T-helper 1 cell treated with Interleukin-12 subunit alpha and Interleukin-12 subunit beta and Interleukin-4 antibody, amounts not matched to agents 30 μg/mL and 1 μg/mL, for 36 hours (primary cell): ENCODE measurements at regions not wholly inside any gene's neighbourhood (a gene's known extent, or its start where the extent isn't known, plus 50 kb on each side); places are given as distances from the start of the nearest gene placed in this dataset.
A peak's percentile ranks its signal among the peaks of the same experiment; 100 is the strongest.

Source experiments
- H3K27ac Mint-ChIP-seq: one replicate; pipeline ENCODE4 v1.8.0; 2021; ENCODE audit warnings: mild to moderate bottlenecking, mixed read lengths
- H3K27me3 Mint-ChIP-seq: one replicate; pipeline ENCODE4 v1.8.0; 2021; ENCODE audit warnings: low read depth, mixed read lengths
- H3K36me3 Mint-ChIP-seq: one replicate; pipeline ENCODE4 v1.8.0; 2021; ENCODE audit warnings: low read depth, mixed read lengths
- H3K4me1 Mint-ChIP-seq: one replicate; pipeline ENCODE4 v1.8.0; 2021; ENCODE audit warnings: low read depth, mixed read lengths
- H3K4me3 Mint-ChIP-seq: one replicate; pipeline ENCODE4 v1.8.0; 2021; ENCODE audit warnings: mild to moderate bottlenecking, moderate library complexity, mixed read lengths
- H3K9me3 Mint-ChIP-seq: one replicate; pipeline ENCODE4 v1.8.0; 2021; ENCODE audit warnings: mixed read lengths

GRCh38 chr10:88162852-88163251 lies 299.4 kb downstream of the PTEN start:
- H3K27ac Mint-ChIP-seq = no peak overlapping the region
- peaks cover 17% of the 10 kb centered on the region for H3K4me1 Mint-ChIP-seq
- peaks cover 5% of the 10 kb centered on the region for H3K9me3 Mint-ChIP-seq
- no peak overlapping the region for H3K4me3 Mint-ChIP-seq
- no peaks in the 10 kb centered on the region for H3K27me3 Mint-ChIP-seq
- H3K36me3 Mint-ChIP-seq = peaks cover 4% of the 10 kb centered on the region

- Mint-ChIP-seq H3K9me3 (peaks cover 8% of the 10 kb centered on the region), H3K4me1 (peaks cover 12% of the 10 kb centered on the region), H3K27me3 (no peaks in the 10 kb centered on the region), H3K36me3 (peaks cover 5% of the 10 kb centered on the region), H3K4me3 (no peak overlapping the region), H3K27ac (no peak overlapping the region)
Measured at GRCh38 chr10:88163572-88163971, 300.1 kb downstream of the PTEN start.

DNA sequence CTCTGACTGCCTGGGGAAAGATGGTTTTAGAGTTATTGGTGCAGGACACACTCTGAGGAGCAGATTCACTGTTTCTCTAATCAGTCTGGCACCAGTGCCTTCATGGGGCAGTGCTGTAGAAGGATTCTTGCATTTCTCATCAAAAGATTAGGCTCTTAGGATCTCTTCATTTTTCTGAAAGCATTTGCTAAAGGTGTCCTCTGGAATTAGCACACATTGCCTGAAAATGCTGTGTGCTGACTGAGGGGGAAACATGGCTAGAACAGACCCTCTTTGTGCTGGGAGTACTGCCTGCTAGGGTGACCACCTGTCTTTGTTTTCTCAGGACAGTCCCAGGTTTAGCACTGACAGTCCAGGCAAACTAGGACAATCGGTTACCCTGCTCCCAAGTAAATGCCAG lies 301.0 kb downstream of the PTEN start:
- no peaks in the 10 kb centered on the region for H3K27me3 Mint-ChIP-seq
- no peak overlapping the region for H3K27ac Mint-ChIP-seq
- H3K36me3 Mint-ChIP-seq = peaks cover 10% of the 10 kb centered on the region
- peaks cover 15% of the 10 kb centered on the region for H3K9me3 Mint-ChIP-seq
- H3K4me3 Mint-ChIP-seq = no peak overlapping the region
- H3K4me1 Mint-ChIP-seq = peaks cover 12% of the 10 kb centered on the region

GRCh38 chr10:88165849-88166271 lies 302.4 kb downstream of the PTEN start:
- peaks cover 23% of the 10 kb centered on the region for H3K4me1 Mint-ChIP-seq
- H3K27me3 Mint-ChIP-seq = no peaks in the 10 kb centered on the region
- peaks cover 10% of the 10 kb centered on the region for H3K36me3 Mint-ChIP-seq
- peaks cover 20% of the 10 kb centered on the region for H3K9me3 Mint-ChIP-seq
- peak overlapping the region; percentile 11 for H3K27ac Mint-ChIP-seq
- H3K4me3 Mint-ChIP-seq = no peak overlapping the region

DNA sequence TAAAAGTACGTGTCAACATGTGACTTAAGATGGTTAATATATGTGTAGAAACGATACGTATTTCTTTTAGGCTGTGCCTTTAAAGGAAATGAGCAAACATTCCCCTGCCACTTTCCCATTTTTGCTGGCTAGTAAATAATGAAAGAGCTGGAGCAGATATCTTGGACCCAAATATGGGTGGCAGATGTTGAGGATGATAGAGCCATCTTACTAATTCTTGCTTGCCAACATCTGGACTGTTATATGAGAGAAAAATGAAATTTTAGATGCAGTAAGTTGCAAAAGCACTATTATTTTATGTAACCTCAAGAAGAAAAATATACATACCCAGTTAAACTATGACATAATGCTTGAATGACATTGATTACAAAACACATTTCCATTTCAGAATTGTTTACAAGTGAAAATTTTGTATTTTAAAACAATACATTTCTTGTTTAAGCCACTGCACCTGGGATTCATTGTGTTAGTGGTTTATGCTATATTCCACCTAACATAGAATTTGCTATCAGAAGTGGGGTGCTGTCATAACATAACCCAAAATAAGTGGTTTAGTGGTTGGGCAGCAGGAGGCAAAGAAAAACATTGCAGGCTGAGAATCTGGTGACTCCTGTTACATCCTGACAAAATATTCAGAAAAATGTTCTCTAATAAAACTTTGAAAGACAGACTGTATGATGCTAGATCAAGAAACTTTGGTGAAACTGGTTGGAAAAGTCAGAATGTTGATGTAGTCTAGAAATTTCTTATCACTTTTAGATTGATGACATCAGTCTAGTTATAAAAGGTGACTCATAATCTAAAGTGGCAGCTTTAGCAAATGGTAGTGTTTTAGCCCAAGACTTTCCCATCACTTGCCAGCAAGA lies 305.0 kb downstream of the PTEN start:
- Mint-ChIP-seq H3K4me3 (no peak overlapping the region), H3K4me1 (peaks cover 27% of the 10 kb centered on the region), H3K36me3 (peaks cover 8% of the 10 kb centered on the region), H3K9me3 (peaks cover 20% of the 10 kb centered on the region), H3K27ac (no peak overlapping the region), H3K27me3 (no peaks in the 10 kb centered on the region)

DNA sequence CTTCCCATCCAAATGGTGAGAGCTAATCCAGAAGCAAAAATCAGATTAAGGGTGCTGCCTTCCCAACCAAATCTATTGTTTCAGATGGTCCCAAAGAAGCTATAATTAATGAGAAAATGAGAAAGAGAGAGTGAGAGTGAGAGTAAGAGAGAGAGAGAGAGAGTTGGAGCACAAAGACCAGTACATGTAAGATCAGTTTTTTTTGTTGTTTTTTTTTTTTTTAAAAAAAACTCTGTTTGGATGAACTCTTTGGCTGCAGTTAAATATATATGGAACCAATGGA lies 305.6 kb downstream of the PTEN start:
- Mint-ChIP-seq H3K36me3 (peaks cover 8% of the 10 kb centered on the region), H3K4me3 (no peak overlapping the region), H3K27me3 (no peaks in the 10 kb centered on the region), H3K27ac (no peak overlapping the region), H3K4me1 (peaks cover 27% of the 10 kb centered on the region), H3K9me3 (peaks cover 21% of the 10 kb centered on the region)

- Mint-ChIP-seq H3K4me1 (peaks cover 27% of the 10 kb centered on the region), H3K36me3 (peaks cover 19% of the 10 kb centered on the region), H3K27me3 (peaks cover 12% of the 10 kb centered on the region), H3K27ac (no peak overlapping the region), H3K9me3 (peaks cover 35% of the 10 kb centered on the region), H3K4me3 (no peak overlapping the region)
Measured at GRCh38 chr10:88170628-88171027, 307.2 kb downstream of the PTEN start.

DNA sequence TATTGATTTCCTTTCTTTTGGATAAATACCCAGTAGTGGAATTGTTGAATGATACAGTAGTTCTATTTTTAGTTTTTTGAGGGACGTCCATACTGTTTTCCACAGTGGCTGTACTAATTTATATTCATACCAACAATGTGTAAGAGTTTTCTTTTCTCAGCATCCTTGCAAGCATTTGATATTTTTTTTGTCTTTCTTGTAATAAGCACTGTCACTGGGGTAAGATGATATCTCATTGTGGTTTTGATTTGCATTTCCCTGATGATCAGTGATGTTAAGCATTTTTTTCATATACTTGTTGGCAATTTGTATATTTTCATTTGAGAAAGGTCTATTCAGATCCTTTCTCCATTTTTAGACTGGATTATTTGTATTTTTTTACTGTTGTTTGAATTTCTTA lies 308.7 kb downstream of the PTEN start:
- H3K4me3 Mint-ChIP-seq = no peak overlapping the region
- peaks cover 21% of the 10 kb centered on the region for H3K27me3 Mint-ChIP-seq
- H3K4me1 Mint-ChIP-seq = peaks cover 26% of the 10 kb centered on the region
- peaks cover 41% of the 10 kb centered on the region for H3K9me3 Mint-ChIP-seq
- no peak overlapping the region for H3K27ac Mint-ChIP-seq
- peaks cover 18% of the 10 kb centered on the region for H3K36me3 Mint-ChIP-seq

DNA sequence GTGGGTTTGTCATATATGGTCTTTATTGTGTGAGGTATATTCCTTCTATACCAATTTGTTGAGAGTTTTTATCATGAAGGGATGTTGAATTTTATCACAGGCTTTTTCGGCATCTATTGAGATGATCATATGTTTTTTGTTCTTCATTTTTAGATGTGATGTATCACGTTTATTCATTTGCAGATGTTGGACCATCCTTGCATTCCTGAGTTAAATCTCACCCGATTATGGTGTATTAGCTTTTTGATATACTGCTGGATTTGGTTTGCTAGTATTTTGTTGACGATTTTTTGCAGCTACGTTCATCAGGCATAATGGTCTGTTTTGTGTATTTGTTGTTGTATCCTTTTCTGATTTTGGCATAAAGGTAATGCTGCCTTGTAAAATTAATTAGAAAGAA lies 311.0 kb downstream of the PTEN start:
- peaks cover 41% of the 10 kb centered on the region for H3K9me3 Mint-ChIP-seq
- H3K4me3 Mint-ChIP-seq = no peak overlapping the region
- H3K36me3 Mint-ChIP-seq = peaks cover 14% of the 10 kb centered on the region
- H3K4me1 Mint-ChIP-seq = peaks cover 23% of the 10 kb centered on the region
- peaks cover 21% of the 10 kb centered on the region for H3K27me3 Mint-ChIP-seq
- no peak overlapping the region for H3K27ac Mint-ChIP-seq

DNA sequence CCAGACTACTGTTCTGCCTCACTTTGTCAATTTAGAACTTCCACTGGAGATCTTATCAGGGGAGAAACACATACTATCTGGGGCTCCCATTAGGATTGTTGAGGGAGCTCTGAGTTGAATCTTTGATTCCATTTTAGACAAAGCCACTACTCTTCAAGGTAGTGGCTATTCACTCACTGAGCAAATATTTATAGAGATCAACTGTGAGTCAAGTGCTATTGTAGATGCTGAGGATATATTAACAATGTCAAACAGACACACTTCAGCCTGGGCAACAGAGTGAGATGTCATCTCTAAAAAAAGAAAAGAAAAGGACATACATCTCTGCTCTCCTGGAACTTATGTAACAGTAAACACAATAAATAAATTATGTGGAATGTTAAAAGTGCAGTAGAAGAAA lies 315.3 kb downstream of the PTEN start:
- Mint-ChIP-seq H3K4me3 (no peak overlapping the region), H3K27ac (no peak overlapping the region), H3K9me3 (peaks cover 38% of the 10 kb centered on the region), H3K36me3 (peaks cover 14% of the 10 kb centered on the region), H3K27me3 (peaks cover 21% of the 10 kb centered on the region), H3K4me1 (no peaks in the 10 kb centered on the region)

- Mint-ChIP-seq H3K36me3 (peaks cover 8% of the 10 kb centered on the region), H3K9me3 (peaks cover 33% of the 10 kb centered on the region), H3K4me1 (no peaks in the 10 kb centered on the region), H3K4me3 (no peak overlapping the region), H3K27me3 (peaks cover 14% of the 10 kb centered on the region), H3K27ac (no peak overlapping the region)
Measured at GRCh38 chr10:88179831-88180230, 316.4 kb downstream of the PTEN start.

- peaks cover 2% of the 10 kb centered on the region for H3K36me3 Mint-ChIP-seq
- no peak overlapping the region for H3K4me3 Mint-ChIP-seq
- no peak overlapping the region for H3K27ac Mint-ChIP-seq
- H3K27me3 Mint-ChIP-seq = peaks cover 5% of the 10 kb centered on the region
- H3K4me1 Mint-ChIP-seq = no peaks in the 10 kb centered on the region
- peaks cover 20% of the 10 kb centered on the region for H3K9me3 Mint-ChIP-seq
Measured at GRCh38 chr10:88181902-88182600, 318.6 kb downstream of the PTEN start.

DNA sequence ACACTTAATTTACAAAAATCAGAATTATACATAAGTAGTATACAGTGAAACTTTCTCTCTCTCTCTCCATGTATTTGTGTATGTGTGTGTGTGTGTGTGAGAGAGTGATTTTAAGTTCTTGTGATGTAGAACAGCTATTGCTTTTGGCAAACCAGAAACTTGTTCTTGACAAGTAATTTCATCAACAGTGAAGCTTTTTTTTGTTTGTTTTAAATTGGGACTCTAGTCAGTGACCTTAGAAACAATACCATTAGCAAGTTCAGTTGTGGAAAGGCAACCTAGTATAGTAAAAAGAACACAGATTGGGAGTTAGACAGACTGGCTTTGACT lies 319.1 kb downstream of the PTEN start:
- H3K27me3 Mint-ChIP-seq = peaks cover 5% of the 10 kb centered on the region
- peaks cover 2% of the 10 kb centered on the region for H3K36me3 Mint-ChIP-seq

DNA sequence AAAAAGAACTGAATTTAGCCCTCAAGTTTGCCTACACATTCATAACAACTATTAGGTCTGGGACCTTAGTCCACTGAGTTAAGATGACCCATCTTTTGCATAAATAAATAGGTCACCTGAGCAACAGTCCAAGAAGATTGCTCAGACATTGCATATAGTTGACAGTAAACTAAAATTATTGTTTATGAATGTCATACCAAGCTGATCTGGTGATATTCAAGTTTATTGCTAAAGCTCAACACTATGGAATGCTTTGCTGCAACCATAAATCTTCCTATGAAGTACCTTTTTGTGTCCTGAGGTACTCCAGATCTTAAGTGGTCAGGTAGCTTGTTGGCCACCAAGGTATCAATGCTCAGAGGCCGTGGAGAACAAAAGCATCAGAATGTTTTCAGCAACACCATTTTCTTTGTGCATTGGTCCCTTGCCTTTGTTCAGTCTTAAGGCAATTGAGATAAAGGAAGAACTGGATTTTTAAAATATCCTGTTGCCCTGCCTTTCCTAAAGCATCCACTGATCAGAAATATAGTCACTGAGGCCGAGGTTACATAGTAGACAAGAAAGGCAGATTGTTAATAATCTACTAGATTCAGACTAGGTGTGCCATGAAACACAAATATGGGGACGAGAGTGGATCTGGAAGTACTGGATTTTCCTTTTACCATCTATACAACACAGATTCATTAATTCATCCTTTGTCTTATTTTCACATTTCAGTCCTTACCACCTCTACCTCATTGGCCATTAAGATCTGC lies 321.3 kb downstream of the PTEN start:
- Mint-ChIP-seq H3K9me3 (peaks cover 7% of the 10 kb centered on the region), H3K36me3 (no peaks in the 10 kb centered on the region), H3K4me1 (no peaks in the 10 kb centered on the region), H3K27me3 (peaks cover 5% of the 10 kb centered on the region), H3K27ac (no peak overlapping the region), H3K4me3 (no peak overlapping the region)

More for the DNA sequence above, 319.1 kb downstream of the PTEN start:
- Mint-ChIP-seq H3K4me3 (no peak overlapping the region), H3K4me1 (no peaks in the 10 kb centered on the region), H3K9me3 (peaks cover 15% of the 10 kb centered on the region), H3K27ac (no peak overlapping the region)

- Mint-ChIP-seq H3K9me3 (peaks cover 7% of the 10 kb centered on the region), H3K4me1 (no peaks in the 10 kb centered on the region), H3K27ac (no peak overlapping the region), H3K36me3 (no peaks in the 10 kb centered on the region), H3K27me3 (peaks cover 5% of the 10 kb centered on the region), H3K4me3 (no peak overlapping the region)
Measured at GRCh38 chr10:88185830-88186229, 322.4 kb downstream of the PTEN start.
